Gastroesophageal sphincter (tissue), 3 donors: ENCODE measurements at regions not wholly inside any gene's neighbourhood (a gene's known extent, or its start where the extent isn't known, plus 50 kb on each side); places are given as distances from the start of the nearest gene placed in this dataset.

Experiments
- CTCF ChIP-seq, 4 experiments: fragments of 200-600 bp in 2 of 4; fragments of 450-650 bp in 2 of 4; sonication (generic) in 1 of 4; IDR thresholded peaks; one replicate each; pipeline ENCODE4 v1.5.1; 2017 to 2019; ENCODE audit warnings: antibody characterized with exemption in 4 of 4, mild to moderate bottlenecking in 2 of 4, moderate library complexity in 2 of 4
- EP300 ChIP-seq: sonication (generic); formaldehyde crosslinking; IDR thresholded peaks from one replicate; pipeline ENCODE4 v1.6.1; 2017; ENCODE audit warnings: antibody characterized with exemption, mild to moderate bottlenecking
- POLR2A ChIP-seq, 2 donors: fragments of 450-650 bp; IDR thresholded peaks; one replicate each; pipeline ENCODE4 v1.6.1; 2017; ENCODE audit warnings: antibody characterized with exemption in 2 of 2, mild to moderate bottlenecking in 2 of 2, moderate library complexity in 1 of 2

DNA sequence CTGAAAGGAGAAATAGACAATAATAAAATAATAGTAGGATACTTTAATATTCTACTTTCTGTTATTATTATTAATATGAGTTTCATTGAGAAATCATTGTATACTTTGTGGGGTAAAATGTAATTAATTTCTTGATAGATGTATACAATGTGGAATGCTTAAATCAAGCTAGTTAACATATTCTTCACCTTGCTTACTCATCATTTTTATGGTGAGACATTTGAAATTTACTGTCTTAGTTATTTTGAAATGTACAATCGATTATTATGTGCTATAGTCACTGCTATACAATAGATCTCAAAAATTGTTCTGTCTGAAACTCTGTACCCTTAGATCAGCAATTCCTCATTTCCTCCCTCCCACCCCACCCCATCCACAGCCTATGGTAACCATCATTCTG is 720.3 kb downstream of the RNF144B start:
- TF ChIP-seq EP300 (no peak), CTCF (IDR thresholded peaks at IDR 0.05) (no peak), POLR2A (IDR thresholded peaks at IDR 0.05) (no peak)
